GM18858 (cell line): ENCODE measurements at regions not wholly inside any gene's neighbourhood (a gene's known extent, or its start where the extent isn't known, plus 50 kb on each side); places are given as distances from the start of the nearest gene placed in this dataset.
"Not testable (repeated sequence)": the region's sequence is repeated elsewhere in the genome, so short reads cannot be mapped to it uniquely, and the experiment has no call there.

ENCODE experiments used
- ATAC-seq: cut with Tn5 transposase; IDR thresholded peaks from one replicate; pipeline ENCODE4 v1.9.1; 2021; ENCODE audit not compliant: unreplicated experiment

DNA sequence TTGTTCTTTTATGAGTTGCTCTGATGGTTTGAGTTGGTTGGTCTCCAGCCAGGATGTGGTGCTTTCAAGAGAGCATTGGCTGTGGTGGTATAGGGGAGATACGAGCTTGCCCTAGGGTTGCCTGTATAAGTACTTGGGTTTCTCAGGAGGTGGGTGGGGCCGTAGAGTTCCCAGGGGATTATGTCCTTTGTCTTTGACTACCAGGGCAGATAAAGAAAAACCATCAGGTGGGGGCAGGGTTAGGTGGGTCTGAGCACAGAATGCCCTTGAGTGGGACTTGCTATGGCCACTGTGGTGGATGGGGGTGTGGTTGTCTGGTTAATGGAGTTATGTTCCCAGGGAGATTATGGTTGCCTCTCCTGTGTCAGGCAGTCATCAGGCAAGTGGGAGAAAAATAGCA, 247.9 kb upstream of the HAND2 start:
- no peak for ATAC-seq

DNA sequence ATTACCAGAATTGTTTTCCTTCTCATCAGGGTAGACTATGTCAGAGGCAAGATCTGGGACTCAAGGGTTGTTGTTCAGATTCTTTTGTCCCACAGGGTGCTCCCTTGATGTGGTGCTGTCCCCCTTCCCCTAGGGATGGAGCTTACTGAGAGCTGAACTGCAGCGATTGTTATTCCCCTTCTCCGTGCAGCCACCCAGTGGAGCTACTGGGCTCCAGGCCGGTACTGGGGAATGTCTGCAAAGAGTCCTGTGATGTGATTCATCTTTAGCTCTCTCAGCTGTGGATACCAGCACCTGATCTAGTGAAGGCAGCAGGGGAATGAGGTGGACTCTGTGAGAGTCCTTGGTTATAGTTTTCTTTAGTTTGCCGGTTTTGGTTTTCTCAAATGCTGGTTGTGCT, 247.4 kb upstream of the HAND2 start:
- ATAC-seq, result no peak

DNA sequence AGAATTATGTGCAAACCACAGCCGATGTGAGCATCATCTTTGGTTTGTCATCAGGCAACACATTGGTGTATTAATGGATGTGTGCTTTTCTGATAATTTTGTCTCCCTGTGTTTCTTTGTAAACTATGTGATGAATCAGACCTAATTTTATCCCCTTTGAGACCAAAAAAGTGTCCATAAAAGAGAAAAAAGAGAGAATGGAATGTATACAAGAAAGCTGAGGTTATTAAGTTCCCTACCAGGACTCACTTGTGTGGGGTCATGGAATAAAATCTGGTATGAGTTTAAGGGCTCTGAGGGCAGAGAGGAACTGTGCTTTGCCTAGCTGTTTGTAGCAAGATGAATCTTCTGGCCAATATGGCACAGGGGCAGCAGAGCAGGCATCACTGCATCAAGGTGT, 239.5 kb upstream of the HAND2 start:
- ATAC-seq, result no peak

DNA sequence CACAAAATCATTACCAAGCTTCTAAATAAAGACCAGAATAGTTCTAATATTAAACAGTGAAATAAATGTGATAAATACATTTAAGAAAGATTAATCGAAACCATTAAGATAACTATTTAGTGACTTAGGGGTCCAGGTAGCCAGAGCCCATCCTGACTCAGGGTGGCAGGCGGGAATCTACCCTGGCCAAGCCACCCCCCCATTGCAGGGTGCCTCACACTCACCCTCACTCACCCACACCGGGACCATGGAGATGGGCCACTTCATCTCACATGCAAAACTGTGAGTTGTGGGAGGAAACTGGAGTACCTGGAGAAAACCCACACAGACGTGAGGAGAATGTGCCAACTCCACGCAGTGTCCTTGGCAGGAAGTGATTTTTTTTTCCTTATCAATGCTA, 237.6 kb upstream of the HAND2 start:
- ATAC-seq, result no peak

DNA sequence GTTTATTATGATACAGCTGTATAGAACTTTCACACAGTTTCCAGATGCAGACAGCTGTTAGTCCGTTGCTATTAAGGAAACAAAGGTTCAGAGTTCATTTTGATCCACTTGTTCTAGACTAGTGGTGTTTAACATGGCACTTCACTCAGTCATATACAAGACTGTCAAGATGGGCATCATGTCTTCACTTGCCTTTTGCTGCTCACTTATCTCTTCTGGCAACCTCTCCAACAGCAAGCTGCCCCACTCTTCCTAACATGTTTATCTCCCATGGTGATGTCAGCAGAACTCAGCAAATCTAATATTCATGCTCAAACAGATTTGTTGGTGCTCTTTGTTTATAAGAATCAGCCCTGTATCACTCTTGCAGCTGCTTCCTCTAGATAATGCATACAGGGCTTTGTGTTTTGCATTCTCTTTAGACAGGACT, 236.2 kb upstream of the HAND2 start:
- no peak for ATAC-seq

DNA sequence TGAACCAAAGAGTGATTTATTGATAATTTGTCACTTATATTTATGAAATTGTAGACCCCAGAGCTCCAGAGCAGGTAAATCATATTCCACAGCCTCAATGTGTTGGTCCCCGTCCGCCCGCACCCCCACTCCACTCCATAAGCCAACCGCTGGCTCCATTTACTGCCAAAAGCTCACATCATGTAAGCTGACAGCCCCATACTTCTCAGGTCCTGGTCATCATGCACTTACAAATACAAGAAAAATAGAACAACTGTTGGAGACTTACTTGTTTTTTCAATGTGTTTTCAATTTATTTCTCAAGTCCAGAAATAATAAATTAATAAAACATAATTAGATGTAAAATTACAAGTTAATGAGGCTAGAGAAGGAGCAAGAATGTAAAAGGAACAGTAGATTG, 235.7 kb upstream of the HAND2 start:
- ATAC-seq, result no peak

DNA sequence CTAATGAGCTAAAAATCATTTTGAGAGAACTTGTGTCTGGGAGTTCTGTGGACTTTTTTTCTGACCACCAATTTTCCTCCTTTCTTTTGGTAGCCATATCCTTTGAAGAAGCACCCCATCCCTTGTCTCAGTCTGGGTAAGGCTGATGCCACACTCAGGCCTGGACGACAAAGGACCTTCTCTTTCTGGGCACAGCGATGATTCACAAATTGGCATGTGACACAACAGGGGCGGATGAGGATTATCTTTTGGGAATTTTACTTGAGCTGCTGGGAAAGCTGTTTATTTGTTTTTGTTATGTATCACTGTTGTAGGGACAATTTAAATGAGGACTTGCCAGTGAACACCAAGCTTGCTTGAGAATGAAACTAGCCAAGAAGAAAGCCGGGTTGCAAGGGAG, 233.4 kb upstream of the HAND2 start:
- no peak for ATAC-seq

DNA sequence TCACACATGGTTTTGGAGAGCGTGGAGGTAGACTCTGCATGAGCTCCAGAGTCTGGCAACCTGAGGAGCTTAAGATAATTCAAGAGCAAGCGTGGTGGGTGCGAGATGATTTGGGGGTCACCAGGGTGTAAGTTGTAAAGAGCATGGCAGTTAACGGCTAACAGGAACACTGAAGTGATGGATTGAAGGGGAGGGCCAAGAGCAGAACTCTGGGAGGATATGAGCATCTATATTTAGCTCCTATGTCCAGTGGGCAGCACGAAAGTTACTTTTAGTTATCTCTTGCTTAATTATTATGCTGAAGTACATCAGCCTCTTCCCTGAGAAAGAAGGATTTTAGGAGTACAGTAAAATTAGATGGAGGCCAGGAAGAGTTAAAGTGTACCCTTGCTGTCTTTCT, 231.9 kb upstream of the HAND2 start:
- ATAC-seq, result no peak

DNA sequence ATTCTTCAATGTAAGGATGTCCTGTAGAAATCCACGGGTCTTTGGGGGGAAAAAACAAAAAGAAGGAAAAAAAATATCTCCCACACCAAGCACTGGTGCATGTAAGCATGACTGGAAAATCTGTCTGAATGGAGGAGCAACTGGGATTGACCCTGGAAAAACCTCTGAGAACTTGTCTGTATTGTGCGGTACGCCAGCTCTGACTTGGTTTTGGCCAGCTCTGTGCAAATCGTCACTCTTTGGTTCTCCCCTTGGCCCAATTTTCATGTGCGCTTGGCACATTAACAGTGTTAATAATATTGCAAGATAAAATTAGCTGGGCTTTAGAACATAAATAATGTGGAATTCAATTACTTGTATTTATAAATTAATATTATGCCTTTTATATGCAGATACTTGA, 231.2 kb upstream of the HAND2 start:
- no peak for ATAC-seq

DNA sequence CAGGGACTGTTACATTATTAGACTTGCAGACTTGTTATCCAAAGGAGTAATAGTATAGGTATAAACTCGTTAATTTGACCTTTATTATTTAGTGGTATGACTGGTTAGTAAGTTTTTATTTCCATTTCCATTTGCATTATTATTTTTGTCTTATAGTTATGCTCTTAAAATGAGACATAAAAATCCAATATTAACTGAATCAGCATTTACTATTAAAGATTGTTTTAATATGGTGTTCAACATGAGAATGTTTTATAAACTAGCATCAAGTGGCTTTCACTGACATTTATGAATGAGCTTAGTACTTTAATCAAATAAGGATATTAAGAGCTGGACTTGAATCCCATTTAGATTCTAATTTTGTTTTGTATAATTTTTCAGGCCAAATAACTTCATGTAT, 228.1 kb upstream of the HAND2 start:
- no peak for ATAC-seq

DNA sequence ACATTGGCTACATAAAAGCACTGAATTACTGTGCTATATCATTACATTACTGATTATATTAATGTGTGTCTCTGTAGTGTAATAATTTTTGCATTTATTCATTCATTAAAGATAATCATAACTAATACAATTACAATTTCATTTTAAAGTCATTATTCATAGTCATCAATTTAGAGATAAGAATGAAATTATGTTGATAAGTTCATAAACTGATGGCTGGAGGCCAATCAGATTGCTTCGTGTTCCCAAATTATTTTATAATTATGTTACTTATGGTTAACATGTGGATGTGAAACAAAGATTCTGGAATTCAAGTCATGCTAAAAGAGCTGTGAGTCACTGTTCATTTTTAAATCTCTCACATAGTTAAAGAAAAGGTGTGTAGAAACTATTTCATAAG, 223.4 kb upstream of the HAND2 start:
- ATAC-seq, result no peak

DNA sequence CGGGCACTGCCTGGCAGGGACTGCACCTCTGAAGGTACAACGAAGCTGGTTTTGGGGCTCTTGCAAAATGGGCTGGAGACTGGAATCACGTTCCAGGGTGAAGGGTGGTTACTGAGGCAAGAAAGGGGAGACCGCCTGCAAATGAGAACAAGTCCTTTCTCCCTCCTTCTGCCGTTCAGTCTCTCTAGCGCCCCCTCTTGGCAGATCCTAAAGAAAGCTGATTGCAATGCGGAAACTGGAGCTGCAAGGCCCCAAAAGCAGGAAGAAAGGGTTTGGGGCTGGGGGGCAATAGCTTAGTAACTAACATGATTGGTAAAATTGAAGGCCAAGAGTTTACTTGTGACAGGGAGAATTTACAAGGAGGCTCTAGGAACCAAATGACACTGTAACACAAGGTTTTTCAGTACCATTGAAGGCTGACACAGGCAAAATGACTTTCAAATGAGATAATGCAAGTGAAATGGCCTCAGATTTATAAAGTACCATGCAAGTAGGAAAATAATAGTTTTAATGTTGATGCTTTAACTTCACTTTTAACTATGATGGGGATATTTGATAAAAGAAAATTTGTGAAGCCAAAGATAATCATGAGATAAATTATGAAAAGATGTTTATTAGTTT, 222.7 kb upstream of the HAND2 start:
- ATAC-seq, result no peak

DNA sequence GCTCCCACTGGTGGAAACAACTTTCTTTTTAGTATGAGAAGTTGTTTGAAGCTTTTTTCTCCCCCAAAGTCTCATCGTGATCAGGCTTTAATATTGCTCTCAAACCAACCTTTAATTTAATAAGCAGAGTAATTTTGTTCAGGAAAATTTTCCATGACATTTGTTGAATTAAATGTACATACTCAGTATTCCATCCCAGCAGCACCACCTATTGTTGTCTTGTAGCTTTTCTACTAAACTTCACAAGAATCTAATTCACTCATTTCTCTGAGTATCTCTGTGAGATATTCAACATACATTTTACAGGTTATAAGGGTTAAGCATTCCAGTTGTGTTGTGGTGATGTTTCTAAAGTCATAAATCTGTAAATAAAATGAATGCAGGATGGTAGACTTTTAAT, 218.3 kb upstream of the HAND2 start:
- ATAC-seq, result no peak

DNA sequence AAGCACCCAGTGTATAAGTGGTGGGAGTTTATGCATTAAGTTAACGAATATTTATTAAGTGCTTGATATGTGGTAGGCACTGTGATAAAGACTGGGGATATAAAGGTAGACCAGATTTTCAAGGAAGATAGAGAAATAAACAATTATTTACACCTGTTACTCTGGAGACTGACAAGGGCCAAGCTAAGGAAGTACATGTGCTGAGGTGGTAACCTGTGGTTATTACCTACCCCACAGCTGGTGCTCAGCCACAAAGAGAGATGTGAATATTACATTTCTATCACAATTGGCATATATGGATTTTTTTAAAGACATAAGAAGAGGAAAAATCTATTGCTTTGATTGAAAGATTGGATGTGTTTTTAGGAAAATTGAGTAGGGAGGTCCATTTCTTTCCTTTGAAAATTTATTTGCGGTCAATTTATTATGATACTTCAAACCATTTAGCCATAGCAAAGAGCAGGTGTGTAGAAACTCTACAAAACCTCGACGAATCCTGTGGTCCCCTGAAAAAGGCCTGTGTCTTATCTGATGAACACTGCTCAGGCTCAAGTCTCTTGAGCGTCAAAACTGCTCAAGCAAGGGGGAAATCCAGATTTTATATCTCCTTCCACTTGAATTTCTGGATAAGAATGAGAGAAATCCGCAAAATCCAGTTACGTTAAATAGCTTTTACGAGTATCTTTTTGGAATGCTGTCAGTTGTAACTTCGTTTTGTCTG, 217.7 kb upstream of the HAND2 start:
- ATAC-seq, result no peak

DNA sequence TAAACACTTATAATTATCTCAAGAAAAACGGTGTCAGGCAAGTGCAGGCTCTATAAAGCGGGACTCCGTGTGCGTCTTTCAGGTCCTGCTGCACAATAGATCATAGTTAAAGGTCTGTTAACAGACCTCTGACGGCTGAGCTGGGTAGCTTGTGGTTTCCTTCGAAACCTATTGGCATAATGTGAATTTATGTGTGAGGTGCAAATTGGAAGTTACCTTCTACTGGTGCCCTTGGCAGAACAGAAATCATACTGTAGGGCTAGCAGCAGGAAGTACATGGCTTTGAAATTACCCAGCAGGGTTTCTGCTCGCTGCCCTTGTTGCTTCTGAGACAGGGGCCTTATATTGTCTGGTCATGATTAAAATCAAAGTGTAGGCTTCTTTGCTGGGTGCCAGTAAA, 216.4 kb upstream of the HAND2 start:
- no peak for ATAC-seq

DNA sequence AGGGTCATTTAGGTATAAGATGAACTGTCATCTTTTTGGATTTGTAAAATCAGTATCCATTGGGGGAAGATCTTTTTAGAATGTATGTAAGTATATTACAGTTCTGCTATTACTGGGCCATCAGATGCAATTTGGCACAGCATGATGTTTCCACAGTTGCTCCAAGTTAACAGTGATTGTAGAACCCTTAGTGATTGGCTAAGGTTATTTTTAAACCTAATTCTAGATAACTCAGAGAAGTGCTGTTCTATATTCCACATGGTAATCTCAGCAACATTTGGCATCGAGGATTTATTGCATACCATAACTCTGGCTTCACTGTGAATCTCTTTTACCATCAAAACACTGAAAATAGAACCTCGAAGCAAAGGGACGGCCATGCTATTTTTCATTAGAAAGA, 215.7 kb upstream of the HAND2 start:
- ATAC-seq, result no peak

DNA sequence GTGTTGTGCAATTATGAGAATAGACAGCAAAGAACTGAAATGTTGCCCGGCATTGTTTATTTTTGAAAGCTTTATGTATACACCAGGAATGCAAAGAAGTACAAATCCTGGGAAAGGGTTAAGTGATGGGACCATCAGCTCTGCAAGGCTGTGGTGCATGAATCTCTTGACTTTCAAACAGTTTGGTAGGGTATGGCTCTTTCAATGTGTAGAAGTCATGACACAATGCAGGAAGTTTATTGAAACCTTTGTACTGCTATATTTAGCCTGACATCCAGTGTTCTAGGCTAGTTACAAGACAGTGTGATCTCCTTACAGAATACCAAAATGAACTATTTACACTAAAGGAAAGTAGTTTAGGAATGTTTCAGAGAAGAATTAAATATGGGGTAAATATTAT, 206.8 kb upstream of the HAND2 start:
- ATAC-seq, result no peak

DNA sequence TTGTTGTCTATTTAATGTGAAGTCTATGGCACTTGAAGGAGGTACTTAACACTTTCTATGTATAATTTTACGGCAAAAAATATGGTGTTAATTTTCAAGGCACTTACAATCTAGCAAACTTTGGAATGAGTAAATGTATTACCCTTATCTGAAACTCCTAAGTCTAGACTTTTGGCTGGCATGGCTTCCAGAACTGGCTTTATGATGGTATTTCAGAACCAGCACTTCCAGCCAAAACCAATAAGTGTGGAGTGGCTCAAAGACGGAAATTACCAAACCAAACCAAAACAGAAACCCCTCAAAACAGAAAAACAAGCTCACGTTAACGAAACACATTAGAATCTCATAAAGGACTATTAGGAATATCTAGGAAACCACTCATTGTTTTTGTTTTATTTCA, 205.6 kb upstream of the HAND2 start:
- ATAC-seq, result no peak

DNA sequence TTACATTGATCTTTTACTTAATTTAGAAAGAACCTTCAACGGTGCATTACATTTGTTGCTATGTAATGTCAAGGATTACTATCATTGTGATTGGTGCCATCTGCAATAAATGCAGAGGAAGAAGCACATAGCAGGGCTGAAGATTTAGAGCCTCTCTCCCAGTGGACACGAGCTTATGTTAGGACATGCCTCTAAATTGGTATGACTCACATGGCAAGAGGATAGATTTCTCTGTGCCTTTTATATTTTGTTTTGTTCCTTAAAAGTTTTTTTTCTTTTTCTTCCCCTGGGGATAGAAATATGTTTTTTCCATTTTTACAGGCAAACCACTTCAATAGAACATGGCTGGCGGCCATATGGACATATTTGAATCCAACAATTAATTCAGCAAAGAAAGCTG, 205.0 kb upstream of the HAND2 start:
- ATAC-seq, result no peak

DNA sequence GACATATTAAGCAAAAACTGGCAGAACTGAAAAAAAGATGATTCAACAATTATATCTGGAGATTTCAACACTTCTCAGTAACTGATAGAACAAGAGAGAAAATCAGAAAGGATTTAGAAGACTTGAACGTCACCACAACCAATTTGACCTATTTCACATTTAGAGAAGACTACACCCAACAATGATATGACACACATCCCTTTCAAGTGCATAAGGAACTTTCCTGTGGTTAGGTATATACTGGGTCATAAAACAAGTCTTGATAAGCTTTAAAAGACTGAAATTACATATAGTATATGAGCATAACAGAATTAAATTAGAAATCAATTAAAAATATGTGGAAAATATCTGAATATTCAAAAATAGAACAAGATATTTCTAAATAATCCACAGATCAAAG, 201.2 kb upstream of the HAND2 start:
- ATAC-seq, result no peak

DNA sequence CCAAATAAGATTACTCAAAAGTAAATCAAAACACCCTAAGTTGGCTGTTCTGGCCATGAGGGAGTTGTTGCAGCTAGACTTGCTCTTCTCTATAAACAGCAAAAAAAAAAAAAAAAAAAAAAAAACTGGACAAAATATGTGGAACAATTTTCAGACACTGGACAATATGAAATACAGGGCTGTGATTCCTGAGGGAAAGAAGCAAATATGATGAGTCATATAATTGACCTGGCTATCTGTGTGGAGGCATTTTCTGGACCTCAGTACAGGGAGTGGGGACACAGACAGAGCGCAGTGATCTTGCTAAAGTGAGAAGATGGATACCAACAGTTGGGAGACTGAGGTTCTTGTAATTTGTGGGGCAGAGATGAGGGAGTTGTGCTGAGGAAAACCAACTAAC, 192.0 kb upstream of the HAND2 start:
- ATAC-seq, result no peak

DNA sequence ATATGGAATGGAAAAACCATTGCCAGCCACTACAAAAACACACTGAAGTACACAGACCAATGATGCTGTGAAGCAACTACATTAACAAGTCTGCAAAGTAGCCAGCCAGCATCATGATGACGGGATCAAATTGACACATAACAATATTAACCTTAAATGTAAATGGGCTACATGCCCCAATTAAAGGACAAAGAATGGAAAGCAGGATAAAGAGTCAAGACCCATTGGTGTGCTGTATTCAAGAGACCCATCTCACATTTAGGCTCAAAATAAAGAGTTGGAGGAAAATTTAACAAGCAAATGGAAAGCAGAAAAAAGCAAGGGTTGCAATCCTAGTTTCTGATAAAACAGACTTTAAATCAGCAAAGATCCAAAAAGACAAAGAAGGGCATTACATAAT, 188.5 kb upstream of the HAND2 start:
- ATAC-seq, result not testable (repeated sequence)

DNA sequence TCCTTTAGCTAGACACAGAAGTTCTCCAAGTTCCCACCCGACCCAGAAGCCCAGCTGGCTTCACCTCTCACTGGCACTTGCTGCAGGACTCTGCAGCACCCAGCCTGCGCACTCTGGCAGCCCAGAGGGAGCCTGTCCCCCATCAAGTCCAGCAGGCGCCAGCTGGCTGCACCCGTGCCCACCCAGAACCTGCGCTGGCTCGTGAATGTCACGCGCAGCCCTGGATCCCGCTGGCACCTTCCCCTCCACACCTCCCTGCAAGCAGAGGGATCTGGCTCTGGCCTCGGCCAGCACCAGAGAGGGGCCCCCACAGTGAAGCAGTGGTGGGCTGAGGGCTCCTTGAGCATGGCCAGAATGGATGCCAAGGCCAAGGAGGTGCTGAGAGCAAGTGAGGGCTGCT, 187.6 kb upstream of the HAND2 start:
- ATAC-seq, result no peak
